Endodermal cell (in vitro differentiated cells): ENCODE measurements at regions not wholly inside any gene's neighbourhood (a gene's known extent, or its start where the extent isn't known, plus 50 kb on each side); places are given as distances from the start of the nearest gene placed in this dataset.

Experiments used
- DNase-seq: peaks from one replicate; pipeline ENCODE4 v3.0.0-alpha.2; 2017
- H3K27ac ChIP-seq: 2 replicates; pipeline ENCODE4 v1.5.1; 2013; ENCODE audit warnings: mild to moderate bottlenecking, low read depth, low read length, moderate library complexity
- H3K27me3 ChIP-seq: 2 replicates; pipeline ENCODE4 v1.6.1; 2013; ENCODE audit warnings: mild to moderate bottlenecking, low read length, moderate library complexity; ENCODE audit not compliant: insufficient read depth, control insufficient read depth, poor library complexity, severe bottlenecking
- H3K36me3 ChIP-seq: 2 replicates; pipeline ENCODE4 v1.7.0; 2013; ENCODE audit warnings: mild to moderate bottlenecking, low read length, moderate library complexity; ENCODE audit not compliant: control insufficient read depth, insufficient read depth
- H3K4me1 ChIP-seq: one replicate; pipeline ENCODE4 v1.7.0; 2013; ENCODE audit warnings: low read length; ENCODE audit not compliant: control insufficient read depth, insufficient read depth
- H3K4me3 ChIP-seq: 2 replicates; pipeline ENCODE4 v1.5.1; 2013; ENCODE audit warnings: mild to moderate bottlenecking, low read length, moderate library complexity
- H3K9ac ChIP-seq: 2 replicates; pipeline ENCODE4 v1.6.1; 2013; ENCODE audit warnings: mild to moderate bottlenecking, low read length, moderate library complexity; ENCODE audit not compliant: poor library complexity, severe bottlenecking; ENCODE audit errors: extremely low read depth
- H3K9me3 ChIP-seq: 2 replicates; pipeline ENCODE4 v1.6.1; 2013; ENCODE audit warnings: mild to moderate bottlenecking, low read length, moderate library complexity; ENCODE audit not compliant: control insufficient read depth
- H3K27ac Mint-ChIP-seq: 2 replicates; pipeline ENCODE4 v1.8.0; 2020; ENCODE audit warnings: mixed read lengths
- H3K27me3 Mint-ChIP-seq: 2 replicates; pipeline ENCODE4 v1.8.0; 2021; ENCODE audit warnings: mild to moderate bottlenecking, mixed read lengths; ENCODE audit not compliant: insufficient read depth
- H3K36me3 Mint-ChIP-seq: 2 replicates; pipeline ENCODE4 v1.8.0; 2020; ENCODE audit warnings: low read depth, mixed read lengths
- H3K4me1 Mint-ChIP-seq: 2 replicates; pipeline ENCODE4 v1.8.0; 2020; ENCODE audit warnings: mixed read lengths
- H3K4me3 Mint-ChIP-seq: 2 replicates; pipeline ENCODE4 v1.8.0; 2020; ENCODE audit warnings: mild to moderate bottlenecking, moderate library complexity, mixed read lengths
- H3K9me3 Mint-ChIP-seq: 2 replicates; pipeline ENCODE4 v1.8.0; 2020; ENCODE audit warnings: mild to moderate bottlenecking, mixed read lengths
- WGBS, 2 experiments: methylation state at CpG; one replicate each; pipeline versions ENCODE4 v1.1.5 to v1.1.7; 2013; ENCODE audit warnings: missing lambda C conversion rate in 2 of 2, mixed read lengths in 1 of 2; ENCODE audit not compliant: insufficient coverage in 1 of 2, insufficient read length in 1 of 2; 5-methylcytosine and 5-hydroxymethylcytosine counted together
- TF ChIP-seq, protein P1 (sequence below): fragments of 200-600 bp; sonication (generic); conservative IDR thresholded peaks from 2 replicates; pipeline ENCODE4 v1.5.0; 2021; ENCODE audit warnings: antibody characterized with exemption, mild to moderate bottlenecking

DNA sequence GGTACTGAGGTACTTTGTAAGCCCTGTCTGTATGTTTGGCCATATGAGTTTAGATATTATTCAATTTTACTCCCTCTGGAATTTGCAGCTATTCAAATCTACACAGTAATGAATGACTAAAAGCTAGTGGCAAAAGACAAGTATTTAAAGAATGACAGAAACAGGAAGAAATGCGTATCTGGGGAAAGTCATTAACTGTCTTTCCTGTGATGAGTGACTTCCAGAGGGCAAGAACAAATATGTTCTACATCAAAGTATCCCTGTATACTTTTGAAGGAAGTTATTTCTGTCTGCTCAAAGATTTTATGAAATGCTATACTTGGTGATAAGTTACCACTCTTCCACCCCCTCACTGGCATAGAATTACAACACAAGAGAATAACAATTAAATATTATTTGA, 489.3 kb upstream of the SOX9 start:
- Mint-ChIP-seq H3K4me3 (no peak overlapping the region), H3K27ac (no peak overlapping the region), H3K36me3 (no peaks in the 10 kb centered on the region), H3K9me3 (no peaks in the 10 kb centered on the region), H3K27me3 (no peaks in the 10 kb centered on the region), H3K4me1 (no peaks in the 10 kb centered on the region)
- no peak overlapping the region for H3K9ac ChIP-seq
- no peaks in the 10 kb centered on the region for H3K36me3 ChIP-seq
- DNase-seq, result no peak
- no peaks in the 10 kb centered on the region for H3K4me1 ChIP-seq
- TF ChIP-seq, protein P1, sequence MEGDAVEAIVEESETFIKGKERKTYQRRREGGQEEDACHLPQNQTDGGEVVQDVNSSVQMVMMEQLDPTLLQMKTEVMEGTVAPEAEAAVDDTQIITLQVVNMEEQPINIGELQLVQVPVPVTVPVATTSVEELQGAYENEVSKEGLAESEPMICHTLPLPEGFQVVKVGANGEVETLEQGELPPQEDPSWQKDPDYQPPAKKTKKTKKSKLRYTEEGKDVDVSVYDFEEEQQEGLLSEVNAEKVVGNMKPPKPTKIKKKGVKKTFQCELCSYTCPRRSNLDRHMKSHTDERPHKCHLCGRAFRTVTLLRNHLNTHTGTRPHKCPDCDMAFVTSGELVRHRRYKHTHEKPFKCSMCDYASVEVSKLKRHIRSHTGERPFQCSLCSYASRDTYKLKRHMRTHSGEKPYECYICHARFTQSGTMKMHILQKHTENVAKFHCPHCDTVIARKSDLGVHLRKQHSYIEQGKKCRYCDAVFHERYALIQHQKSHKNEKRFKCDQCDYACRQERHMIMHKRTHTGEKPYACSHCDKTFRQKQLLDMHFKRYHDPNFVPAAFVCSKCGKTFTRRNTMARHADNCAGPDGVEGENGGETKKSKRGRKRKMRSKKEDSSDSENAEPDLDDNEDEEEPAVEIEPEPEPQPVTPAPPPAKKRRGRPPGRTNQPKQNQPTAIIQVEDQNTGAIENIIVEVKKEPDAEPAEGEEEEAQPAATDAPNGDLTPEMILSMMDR, result no peak
- no peak overlapping the region for H3K27ac ChIP-seq
- no peaks in the 10 kb centered on the region for H3K27me3 ChIP-seq
- H3K4me3 ChIP-seq, result no peak overlapping the region
- H3K9me3 ChIP-seq, result no peaks in the 10 kb centered on the region
- WGBS, 2 experiments, result 82 to 100% methylated on average over 1 of the region's 1 CpG

DNA sequence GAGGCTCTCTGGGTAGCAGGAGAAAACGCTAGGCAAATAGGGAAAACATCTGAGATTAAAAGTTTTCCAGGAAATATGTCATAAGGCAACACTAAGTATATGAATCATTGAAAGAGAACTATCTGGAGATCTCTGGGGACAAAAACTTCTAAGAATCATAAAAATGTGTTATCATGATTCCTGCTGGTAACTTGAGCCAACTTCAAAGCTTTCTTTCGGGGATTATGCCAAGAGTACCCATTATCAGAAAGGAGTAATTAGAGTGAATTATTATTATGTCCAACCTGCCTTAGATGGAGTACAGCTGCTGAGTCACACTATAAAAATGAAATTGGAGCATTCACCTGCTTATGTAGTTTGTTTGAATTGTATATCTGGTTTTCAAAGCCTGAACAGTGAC, 488.5 kb upstream of the SOX9 start:
- Histone ChIP-seq H3K36me3 (no peaks in the 10 kb centered on the region), H3K27me3 (no peaks in the 10 kb centered on the region)

DNA sequence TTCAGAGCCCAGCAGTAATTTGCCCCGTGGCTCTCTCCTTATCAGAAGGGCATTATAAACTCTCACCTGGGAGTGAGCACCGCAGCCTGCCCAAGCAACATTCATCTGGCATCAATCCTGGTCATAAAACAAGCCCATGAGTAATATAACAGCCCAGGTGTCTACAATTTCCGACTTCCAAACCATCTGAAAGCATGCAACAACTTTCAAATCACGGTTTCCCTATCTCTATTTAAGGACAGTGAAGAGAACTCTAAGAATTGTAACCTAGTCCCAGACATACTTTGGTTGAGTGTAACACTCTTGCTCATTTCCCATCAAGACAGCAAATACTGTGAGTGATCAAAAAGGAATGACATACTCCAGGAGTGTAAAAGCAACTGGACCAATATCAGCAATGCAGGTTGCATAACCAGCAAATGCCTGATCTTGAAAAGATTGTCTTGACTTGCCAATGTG, 487.4 kb upstream of the SOX9 start:
- Histone ChIP-seq H3K27ac (no peak overlapping the region), H3K9me3 (no peaks in the 10 kb centered on the region), H3K36me3 (no peaks in the 10 kb centered on the region), H3K27me3 (no peaks in the 10 kb centered on the region), H3K4me3 (no peak overlapping the region), H3K4me1 (no peaks in the 10 kb centered on the region), H3K9ac (no peak overlapping the region)
- Mint-ChIP-seq H3K36me3 (no peaks in the 10 kb centered on the region), H3K4me3 (no peak overlapping the region), H3K4me1 (no peaks in the 10 kb centered on the region), H3K27me3 (no peaks in the 10 kb centered on the region), H3K9me3 (no peaks in the 10 kb centered on the region), H3K27ac (no peak overlapping the region)
- 85 to 93% methylated on average over 3 to 4 of the region's 4 CpGs for WGBS, 2 experiments
- DNase-seq, result no peak
- TF ChIP-seq, protein P1, result no peak

More for the DNA sequence above, 488.5 kb upstream of the SOX9 start:
- Histone ChIP-seq H3K4me3 (no peak overlapping the region), H3K27ac (no peak overlapping the region), H3K9ac (no peak overlapping the region), H3K9me3 (no peaks in the 10 kb centered on the region), H3K4me1 (no peaks in the 10 kb centered on the region)
- 90 to 100% methylated on average over 1 to 2 of the region's 2 CpGs for WGBS, 2 experiments
- H3K27ac Mint-ChIP-seq, result no peak overlapping the region
- no peaks in the 10 kb centered on the region for H3K9me3 Mint-ChIP-seq
- H3K36me3 Mint-ChIP-seq, result no peaks in the 10 kb centered on the region
- H3K27me3 Mint-ChIP-seq, result no peaks in the 10 kb centered on the region
- no peaks in the 10 kb centered on the region for H3K4me1 Mint-ChIP-seq
- DNase-seq, result no peak
- TF ChIP-seq, protein P1, result no peak
- no peak overlapping the region for H3K4me3 Mint-ChIP-seq
